Bronchial epithelial cell (primary cell): ENCODE measurements at regions not wholly inside any gene's neighbourhood (a gene's known extent, or its start where the extent isn't known, plus 50 kb on each side); places are given as distances from the start of the nearest gene placed in this dataset.

ENCODE experiments used
- DNase-seq: peaks from one replicate; pipeline ENCODE4 v3.0.0-alpha.2; 2010; ENCODE audit warnings: low read depth
- FAIRE-seq: peaks from 2 replicates; lab custom pipeline; 2011; peaks lifted over from hg19 to GRCh38; lab: Jason Lieb, UNC
- H3K27me3 ChIP-seq: 2 replicates; pipeline ENCODE4 v1.5.1; 2011; ENCODE audit warnings: low read length; ENCODE audit not compliant: control insufficient read depth, insufficient read depth
- H3K36me3 ChIP-seq: 2 replicates; pipeline ENCODE4 v1.5.1; 2011; ENCODE audit warnings: low read length; ENCODE audit not compliant: control insufficient read depth, insufficient read depth
- H3K4me3 ChIP-seq: 2 replicates; pipeline ENCODE4 v1.5.1; 2011; ENCODE audit warnings: mild to moderate bottlenecking, low read depth, low read length, control low read depth
- TF ChIP-seq, protein P1 (sequence below): IDR thresholded peaks from 2 replicates; pipeline ENCODE4 v1.5.1; 2011; ENCODE audit warnings: mild to moderate bottlenecking, moderate library complexity, low read length, control low read depth, inconsistent platforms; ENCODE audit not compliant: insufficient read depth, severe bottlenecking

- TF ChIP-seq, protein P1, sequence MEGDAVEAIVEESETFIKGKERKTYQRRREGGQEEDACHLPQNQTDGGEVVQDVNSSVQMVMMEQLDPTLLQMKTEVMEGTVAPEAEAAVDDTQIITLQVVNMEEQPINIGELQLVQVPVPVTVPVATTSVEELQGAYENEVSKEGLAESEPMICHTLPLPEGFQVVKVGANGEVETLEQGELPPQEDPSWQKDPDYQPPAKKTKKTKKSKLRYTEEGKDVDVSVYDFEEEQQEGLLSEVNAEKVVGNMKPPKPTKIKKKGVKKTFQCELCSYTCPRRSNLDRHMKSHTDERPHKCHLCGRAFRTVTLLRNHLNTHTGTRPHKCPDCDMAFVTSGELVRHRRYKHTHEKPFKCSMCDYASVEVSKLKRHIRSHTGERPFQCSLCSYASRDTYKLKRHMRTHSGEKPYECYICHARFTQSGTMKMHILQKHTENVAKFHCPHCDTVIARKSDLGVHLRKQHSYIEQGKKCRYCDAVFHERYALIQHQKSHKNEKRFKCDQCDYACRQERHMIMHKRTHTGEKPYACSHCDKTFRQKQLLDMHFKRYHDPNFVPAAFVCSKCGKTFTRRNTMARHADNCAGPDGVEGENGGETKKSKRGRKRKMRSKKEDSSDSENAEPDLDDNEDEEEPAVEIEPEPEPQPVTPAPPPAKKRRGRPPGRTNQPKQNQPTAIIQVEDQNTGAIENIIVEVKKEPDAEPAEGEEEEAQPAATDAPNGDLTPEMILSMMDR: no peak
- DNase-seq (no peak), FAIRE-seq (no peak)
- no peaks in the 10 kb centered on the region for H3K27me3 ChIP-seq
- H3K4me3 ChIP-seq: no peak overlapping the region
- H3K36me3 ChIP-seq: no peaks in the 10 kb centered on the region
Observed at GRCh38 chr7:88095-88926, 104.1 kb upstream of the FAM20C start.

GRCh38 chr7:88927-89231 lies 103.5 kb upstream of the FAM20C start:
- Histone ChIP-seq H3K27me3 (no peaks in the 10 kb centered on the region), H3K4me3 (no peak overlapping the region), H3K36me3 (no peaks in the 10 kb centered on the region)
- FAIRE-seq (no peak), DNase-seq (no peak)
- TF ChIP-seq, protein P1: no peak

- Histone ChIP-seq H3K36me3 (no peaks in the 10 kb centered on the region), H3K4me3 (no peak overlapping the region), H3K27me3 (no peaks in the 10 kb centered on the region)
- DNase-seq (peak; percentile 77), FAIRE-seq (peak; percentile 97)
- TF ChIP-seq, protein P1: no peak
Observed at GRCh38 chr7:89232-90019, 102.9 kb upstream of the FAM20C start.

DNA sequence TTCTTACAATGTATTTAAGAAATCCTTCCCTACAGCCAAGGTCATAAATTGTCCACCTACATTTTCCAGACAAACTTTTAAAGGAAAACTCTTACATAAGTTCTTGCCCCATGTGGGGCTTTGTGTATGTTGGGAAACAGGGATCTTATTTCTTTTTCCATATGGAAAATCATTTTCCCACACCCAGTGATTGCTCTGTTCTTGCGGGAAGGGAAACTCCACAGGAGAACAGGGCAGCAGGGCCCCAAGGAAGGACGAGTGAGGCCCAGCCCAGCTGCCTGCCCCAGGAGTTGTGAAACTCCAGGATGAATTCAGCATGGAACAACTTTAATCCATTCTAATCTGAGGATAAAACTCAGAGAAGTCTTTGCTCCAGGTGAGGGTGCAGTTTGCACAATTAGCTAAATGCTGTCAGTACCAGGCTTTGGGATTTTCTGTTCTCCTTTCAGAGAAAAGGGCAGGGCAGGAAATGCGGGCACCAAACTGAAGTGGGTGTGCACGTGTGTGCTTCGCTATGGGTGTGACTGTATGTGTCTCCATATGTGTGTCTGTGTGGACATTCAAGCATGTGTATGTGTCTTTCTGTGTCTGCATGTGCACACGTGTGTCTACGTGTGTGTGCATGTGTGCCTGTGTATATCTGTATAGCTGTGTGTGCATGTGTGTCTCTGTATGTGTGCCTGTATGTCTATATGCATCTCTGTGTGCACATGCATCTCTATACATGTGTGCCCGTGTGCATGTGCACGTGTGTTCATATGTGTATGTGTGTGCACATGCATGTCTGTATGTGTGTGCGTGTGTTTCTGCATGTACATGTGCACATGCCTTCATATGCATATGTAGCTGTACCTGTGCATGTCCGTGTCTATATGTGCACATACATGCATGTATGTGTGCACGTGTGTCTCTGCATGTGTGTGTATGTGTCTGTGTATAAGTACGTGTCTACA lies 102.0 kb upstream of the FAM20C start:
- TF ChIP-seq, protein P1: no peak
- H3K36me3 ChIP-seq: no peaks in the 10 kb centered on the region
- DNase-seq: peak; percentile 35
- H3K27me3 ChIP-seq: no peaks in the 10 kb centered on the region
- H3K4me3 ChIP-seq: no peak overlapping the region
- peak; percentile 99 for FAIRE-seq

DNA sequence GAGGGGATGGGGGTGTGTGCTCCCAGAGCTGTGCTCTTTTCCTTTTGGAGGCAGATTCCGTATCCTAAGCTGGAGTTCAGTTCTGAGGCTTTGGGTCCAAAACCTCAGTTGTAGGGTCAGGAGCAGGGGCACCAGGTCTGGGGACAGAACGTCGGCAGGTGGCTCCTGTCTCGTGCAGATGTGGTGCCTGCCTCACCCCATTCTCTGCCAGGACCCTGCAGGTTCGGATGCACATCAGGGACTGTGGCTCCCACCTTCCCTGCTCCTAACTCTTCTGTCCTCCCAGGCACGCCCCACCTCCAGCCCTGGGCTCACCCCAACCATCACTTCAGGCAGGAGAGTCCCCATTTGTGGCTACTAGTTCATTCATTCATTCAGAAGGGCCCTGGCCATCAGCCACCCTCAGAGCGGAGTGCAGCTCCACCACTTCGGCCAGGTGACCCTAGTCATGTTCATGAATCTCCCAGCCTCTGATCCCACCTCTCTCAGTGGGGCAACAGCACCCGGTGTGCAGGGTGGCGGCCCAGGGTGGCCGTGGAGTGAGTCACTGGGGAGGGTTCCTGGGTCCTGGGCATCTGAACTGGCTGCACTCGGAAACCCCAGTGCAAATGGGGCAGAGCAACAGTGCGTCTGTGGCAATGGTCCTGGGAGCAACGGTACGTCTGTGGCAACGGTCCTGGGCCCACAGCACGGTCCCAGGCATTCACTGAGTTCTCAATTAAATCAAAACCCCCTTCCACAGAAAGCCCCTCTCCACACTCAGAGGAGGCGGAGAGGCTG lies 100.8 kb upstream of the FAM20C start:
- H3K4me3 ChIP-seq: no peak overlapping the region
- TF ChIP-seq, protein P1: no peak
- H3K27me3 ChIP-seq: no peaks in the 10 kb centered on the region
- H3K36me3 ChIP-seq: no peaks in the 10 kb centered on the region
- DNase-seq: no peak
- no peak for FAIRE-seq
